Activated naive CD8-positive, alpha-beta T cell treated with anti-CD3 and anti-CD28 coated beads for 36 hours (primary cell): ENCODE measurements at regions not wholly inside any gene's neighbourhood (a gene's known extent, or its start where the extent isn't known, plus 50 kb on each side); places are given as distances from the start of the nearest gene placed in this dataset.
"Not testable (repeated sequence)": the region's sequence is repeated elsewhere in the genome, so short reads cannot be mapped to it uniquely, and the experiment has no call there.

Experiments used
- DNase-seq: peaks from one replicate; pipeline ENCODE4 v3.0.0; 2021
- H3K27ac Mint-ChIP-seq: one replicate; pipeline ENCODE4 v1.8.0; 2022; ENCODE audit warnings: mild to moderate bottlenecking, moderate library complexity, mixed read lengths
- H3K27me3 Mint-ChIP-seq: one replicate; pipeline ENCODE4 v1.8.0; 2022; ENCODE audit warnings: mild to moderate bottlenecking, mixed read lengths
- H3K36me3 Mint-ChIP-seq: one replicate; pipeline ENCODE4 v1.8.0; 2021; ENCODE audit warnings: mild to moderate bottlenecking, mixed read lengths
- H3K4me1 Mint-ChIP-seq: one replicate; pipeline ENCODE4 v1.8.0; 2021; ENCODE audit warnings: mixed read lengths
- H3K4me3 Mint-ChIP-seq: one replicate; pipeline ENCODE4 v1.8.0; 2022; ENCODE audit warnings: mild to moderate bottlenecking, moderate library complexity, mixed read lengths
- H3K9me3 Mint-ChIP-seq: one replicate; pipeline ENCODE4 v1.8.0; 2022; ENCODE audit warnings: mixed read lengths

DNA sequence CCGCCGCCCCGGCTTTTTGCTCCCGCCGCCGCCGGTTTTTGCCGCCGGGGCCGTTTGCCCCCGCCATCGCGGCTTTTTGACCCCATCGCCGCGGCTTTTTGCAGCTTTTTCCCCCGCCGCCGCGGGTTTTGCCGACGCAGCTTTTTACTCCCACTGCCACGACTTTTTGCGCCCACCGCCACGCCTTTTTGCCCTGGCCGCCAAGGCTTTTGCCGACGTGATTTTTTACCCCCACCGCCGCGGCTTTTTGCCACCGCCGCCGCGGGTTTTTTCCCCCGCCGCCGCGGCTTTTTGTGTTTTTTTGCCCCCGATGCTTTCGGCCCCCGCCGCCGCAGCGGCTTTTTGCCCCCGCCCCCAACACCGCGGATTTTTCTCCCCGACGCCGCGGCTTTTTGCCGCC is 5001.9 kb upstream of the OR11H1 start:
- H3K36me3 Mint-ChIP-seq, H3K27me3 Mint-ChIP-seq, H3K27ac Mint-ChIP-seq, H3K9me3 Mint-ChIP-seq, H3K4me1 Mint-ChIP-seq, DNase-seq, H3K4me3 Mint-ChIP-seq: not testable (repeated sequence)

DNA sequence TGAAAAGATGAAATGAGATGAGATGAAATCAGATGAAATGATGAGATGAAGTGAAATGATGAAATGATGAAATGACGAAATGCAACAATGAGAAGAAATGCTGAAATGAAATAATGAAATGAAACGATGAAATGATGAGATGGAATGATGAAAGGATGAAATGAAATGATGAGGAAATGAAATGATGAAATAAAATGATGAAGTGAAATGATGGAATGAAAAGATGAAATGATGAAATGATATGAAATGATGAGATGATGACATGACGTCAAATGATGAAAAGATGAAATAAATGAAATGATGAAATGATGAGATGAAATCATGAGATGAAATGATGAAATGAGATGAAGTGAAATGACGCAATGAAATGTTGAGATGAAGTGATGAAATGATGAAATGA is 4996.9 kb upstream of the OR11H1 start:
- not testable (repeated sequence) for H3K27me3 Mint-ChIP-seq, H3K4me1 Mint-ChIP-seq, H3K36me3 Mint-ChIP-seq, H3K4me3 Mint-ChIP-seq, DNase-seq, H3K9me3 Mint-ChIP-seq, H3K27ac Mint-ChIP-seq

DNA sequence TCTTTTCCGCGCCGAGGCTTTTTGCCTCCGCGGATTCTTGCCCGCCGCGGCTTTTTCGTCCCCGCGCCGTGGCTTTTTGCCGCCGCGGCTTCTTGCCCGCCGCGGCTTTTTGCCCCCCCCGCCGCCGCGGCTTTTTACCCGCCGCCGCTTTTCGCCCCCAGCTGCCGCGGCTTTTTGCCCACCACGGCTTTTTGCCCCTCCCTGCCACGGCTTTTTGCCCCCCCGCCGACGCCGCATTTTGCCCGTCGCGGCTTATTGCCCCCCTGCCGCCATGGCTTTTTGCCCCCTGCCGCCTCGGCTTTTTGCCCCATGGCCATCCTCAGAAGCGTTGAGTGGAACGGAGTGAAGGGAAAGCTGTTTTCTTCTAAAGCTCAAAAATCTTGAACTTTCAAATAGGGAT is 4955.5 kb upstream of the OR11H1 start:
- DNase-seq, H3K36me3 Mint-ChIP-seq: not testable (repeated sequence)

DNA sequence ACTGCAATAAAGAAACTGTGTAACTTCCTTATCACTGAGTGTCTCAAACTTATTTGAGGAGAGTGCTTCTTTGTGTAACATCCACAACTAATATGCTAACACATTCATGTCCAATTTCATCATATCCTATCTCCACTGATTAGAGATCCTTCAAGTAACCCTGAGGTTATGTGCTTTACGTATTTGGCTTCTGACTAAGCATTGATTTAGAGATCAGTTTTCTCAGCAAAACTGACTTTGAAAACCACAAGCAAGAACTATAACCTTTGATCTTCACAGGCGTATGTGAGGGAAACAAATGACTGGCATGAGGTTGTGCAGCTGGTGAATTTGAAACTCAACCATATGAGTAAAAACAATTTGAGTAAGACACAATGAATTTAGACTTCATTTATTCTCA is 4926.9 kb upstream of the OR11H1 start:
- not testable (repeated sequence) for DNase-seq, H3K27ac Mint-ChIP-seq, H3K9me3 Mint-ChIP-seq, H3K4me1 Mint-ChIP-seq, H3K36me3 Mint-ChIP-seq, H3K4me3 Mint-ChIP-seq, H3K27me3 Mint-ChIP-seq

More for the DNA sequence above, 4955.5 kb upstream of the OR11H1 start:
- H3K4me1 Mint-ChIP-seq, H3K4me3 Mint-ChIP-seq, H3K27ac Mint-ChIP-seq, H3K9me3 Mint-ChIP-seq, H3K27me3 Mint-ChIP-seq: not testable (repeated sequence)

DNA sequence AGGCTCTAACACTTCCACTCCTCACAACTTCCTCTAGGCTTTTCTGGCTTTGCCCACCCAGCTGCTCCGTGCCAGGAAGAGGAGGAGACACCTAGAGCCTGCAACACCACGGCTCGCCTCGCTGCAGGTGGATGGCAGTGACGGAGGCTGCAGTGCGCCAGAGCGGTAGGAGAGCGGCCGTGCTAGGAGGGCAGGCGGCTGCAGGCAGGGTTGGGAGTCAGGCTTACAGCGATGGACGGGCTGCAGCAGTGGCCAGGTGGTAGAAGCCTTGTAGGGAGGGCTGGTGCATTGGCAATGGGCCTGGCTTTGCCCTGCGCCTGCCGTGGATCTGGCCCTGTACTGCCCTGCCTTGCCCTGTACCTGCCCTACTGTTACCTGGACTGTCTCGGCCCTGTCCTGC is 4896.0 kb upstream of the OR11H1 start:
- not testable (repeated sequence) for H3K27ac Mint-ChIP-seq, H3K27me3 Mint-ChIP-seq, H3K9me3 Mint-ChIP-seq, DNase-seq, H3K36me3 Mint-ChIP-seq, H3K4me1 Mint-ChIP-seq, H3K4me3 Mint-ChIP-seq

DNA sequence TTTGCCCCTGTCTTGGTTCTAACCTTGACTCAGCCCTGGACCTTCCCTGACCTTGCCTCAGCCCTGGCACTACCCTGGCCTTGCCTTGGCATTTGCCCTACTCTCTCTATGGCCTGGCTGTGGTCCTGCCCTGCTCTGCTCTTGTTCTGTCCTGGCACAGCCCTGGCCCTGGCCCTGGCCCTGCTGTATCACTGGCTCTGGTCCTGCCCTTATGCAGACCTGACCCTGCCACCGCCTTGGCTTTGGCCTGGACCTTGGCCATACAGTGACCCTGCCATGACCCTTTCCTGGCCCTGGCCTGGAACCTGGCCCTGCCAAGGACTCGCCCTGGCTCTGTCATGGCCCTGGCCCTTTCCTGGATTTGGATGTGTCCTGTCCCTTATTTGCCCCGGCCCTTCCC is 4892.7 kb upstream of the OR11H1 start:
- H3K9me3 Mint-ChIP-seq, H3K27ac Mint-ChIP-seq, H3K4me1 Mint-ChIP-seq, H3K27me3 Mint-ChIP-seq, H3K4me3 Mint-ChIP-seq, H3K36me3 Mint-ChIP-seq, DNase-seq: not testable (repeated sequence)

DNA sequence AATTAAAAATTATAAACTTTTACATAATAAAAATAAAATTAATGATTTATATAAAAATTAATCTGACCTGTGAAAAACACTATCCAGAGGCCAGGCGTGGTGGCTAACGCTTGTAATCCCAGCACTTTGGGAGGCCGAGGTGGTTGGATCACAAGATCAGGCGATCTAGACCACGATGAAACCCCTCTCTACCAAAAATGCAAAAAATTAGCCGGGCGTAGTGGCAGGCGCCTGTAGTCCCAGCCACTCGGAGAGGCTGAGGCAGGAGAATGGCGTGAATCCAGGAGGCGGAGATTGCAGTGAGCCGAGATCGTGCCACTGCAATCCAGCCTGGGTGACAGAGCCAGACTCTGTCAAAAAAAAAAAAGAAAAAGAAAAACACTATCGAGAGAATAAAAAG is 4865.2 kb upstream of the OR11H1 start:
- not testable (repeated sequence) for H3K27me3 Mint-ChIP-seq, H3K4me1 Mint-ChIP-seq, H3K27ac Mint-ChIP-seq, H3K9me3 Mint-ChIP-seq, H3K4me3 Mint-ChIP-seq, DNase-seq, H3K36me3 Mint-ChIP-seq

DNA sequence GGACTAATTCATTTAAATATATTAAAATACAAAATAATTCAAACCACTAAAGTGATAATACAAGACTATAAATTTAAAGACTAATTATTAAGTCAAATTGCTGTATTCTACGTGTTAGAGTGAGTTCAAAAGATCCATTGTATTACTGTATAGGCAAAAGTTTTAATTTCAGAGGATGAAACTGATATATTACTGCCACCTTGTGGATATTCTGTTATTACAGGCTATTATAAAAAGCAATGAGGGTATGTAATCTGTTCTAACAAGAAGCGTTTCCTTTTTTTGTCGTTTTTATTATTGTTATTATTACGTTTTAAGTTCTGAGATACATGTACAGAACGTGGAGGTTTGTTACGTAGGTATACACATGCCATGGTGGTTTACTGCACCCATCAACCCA is 4854.9 kb upstream of the OR11H1 start:
- H3K27ac Mint-ChIP-seq, H3K36me3 Mint-ChIP-seq, H3K4me3 Mint-ChIP-seq, H3K9me3 Mint-ChIP-seq, H3K27me3 Mint-ChIP-seq, H3K4me1 Mint-ChIP-seq, DNase-seq: not testable (repeated sequence)

DNA sequence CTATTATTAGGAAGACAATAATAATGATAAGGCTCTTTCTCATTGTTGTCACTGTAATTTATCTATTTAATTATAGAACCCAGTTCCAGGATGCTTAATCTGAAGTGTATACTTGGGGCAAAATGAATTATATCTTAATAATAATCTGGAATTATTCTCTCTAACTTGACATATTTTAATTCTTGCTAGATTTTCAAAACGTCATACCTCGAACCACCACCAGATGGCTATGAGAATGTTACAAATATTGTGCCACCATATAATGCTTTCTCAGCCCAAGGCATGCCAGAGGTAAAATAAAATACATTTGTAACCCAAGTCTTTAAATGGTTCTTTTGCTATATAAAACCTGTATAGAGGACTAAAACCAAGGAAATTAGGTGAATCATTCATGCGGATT is 4849.3 kb upstream of the OR11H1 start:
- not testable (repeated sequence) for H3K27ac Mint-ChIP-seq, DNase-seq, H3K4me3 Mint-ChIP-seq, H3K9me3 Mint-ChIP-seq, H3K4me1 Mint-ChIP-seq, H3K36me3 Mint-ChIP-seq, H3K27me3 Mint-ChIP-seq

DNA sequence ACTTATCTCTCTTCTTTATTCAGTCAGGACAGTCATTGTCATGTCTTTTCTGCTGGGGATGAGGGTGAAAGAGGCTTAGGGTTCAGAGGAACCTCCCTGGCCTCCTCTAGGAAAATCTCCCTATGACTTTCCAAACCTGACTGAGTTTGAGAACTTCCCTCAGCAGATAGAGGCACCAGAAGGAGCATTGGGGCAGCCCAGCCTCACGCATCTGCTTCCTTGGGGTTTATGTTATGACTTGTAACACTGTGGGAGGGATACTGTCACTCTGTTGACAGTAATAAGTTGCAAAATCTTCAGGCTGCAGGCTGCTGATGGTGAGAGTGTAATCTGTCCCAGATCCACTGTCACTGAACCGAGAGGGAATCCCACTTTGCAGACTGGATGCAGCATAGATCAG is 4842.6 kb upstream of the OR11H1 start:
- not testable (repeated sequence) for H3K27me3 Mint-ChIP-seq, H3K9me3 Mint-ChIP-seq, H3K4me1 Mint-ChIP-seq, DNase-seq, H3K36me3 Mint-ChIP-seq, H3K27ac Mint-ChIP-seq, H3K4me3 Mint-ChIP-seq

DNA sequence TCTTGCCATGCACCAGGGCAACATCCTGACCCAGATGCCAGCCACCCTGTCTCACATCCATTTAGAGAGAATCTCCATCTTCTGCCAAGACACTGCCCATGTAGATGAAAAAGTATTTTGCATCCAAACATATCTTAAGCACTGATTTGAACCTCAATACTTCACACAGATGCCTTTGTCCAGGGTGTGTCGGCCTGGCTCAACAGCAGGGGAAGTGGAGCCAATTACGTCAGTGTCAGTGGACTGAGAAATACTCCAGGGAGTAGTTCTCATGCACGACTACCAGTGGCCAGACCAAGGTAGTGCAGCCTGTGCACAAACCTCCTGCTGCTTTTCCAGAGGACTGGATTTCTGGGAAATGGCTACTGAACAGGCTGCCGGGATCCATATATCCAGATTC is 4840.7 kb upstream of the OR11H1 start:
- not testable (repeated sequence) for DNase-seq, H3K4me1 Mint-ChIP-seq, H3K9me3 Mint-ChIP-seq, H3K27me3 Mint-ChIP-seq, H3K4me3 Mint-ChIP-seq, H3K27ac Mint-ChIP-seq, H3K36me3 Mint-ChIP-seq

DNA sequence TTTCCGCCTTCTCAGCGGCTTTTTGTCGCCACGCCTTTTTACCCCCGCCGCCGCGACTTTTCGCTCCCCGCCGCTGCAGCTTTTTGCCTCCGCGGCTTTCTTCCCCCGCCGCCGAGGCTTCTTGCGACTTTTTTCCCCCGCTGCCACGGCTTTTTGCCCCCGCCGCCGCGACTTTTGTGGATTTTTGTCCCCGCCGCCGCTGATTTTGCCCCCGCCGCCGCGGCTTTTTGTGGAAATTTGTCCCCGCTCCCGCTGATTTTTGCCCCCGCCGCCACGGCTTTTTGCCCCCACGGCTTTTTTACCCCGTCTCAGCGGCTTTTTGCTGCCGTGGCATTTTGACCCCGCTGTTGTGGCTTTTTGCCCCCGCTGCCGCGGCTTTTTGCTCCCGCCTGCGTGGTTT is 4829.2 kb upstream of the OR11H1 start:
- H3K36me3 Mint-ChIP-seq, H3K27me3 Mint-ChIP-seq, H3K27ac Mint-ChIP-seq, DNase-seq, H3K9me3 Mint-ChIP-seq, H3K4me3 Mint-ChIP-seq, H3K4me1 Mint-ChIP-seq: not testable (repeated sequence)

DNA sequence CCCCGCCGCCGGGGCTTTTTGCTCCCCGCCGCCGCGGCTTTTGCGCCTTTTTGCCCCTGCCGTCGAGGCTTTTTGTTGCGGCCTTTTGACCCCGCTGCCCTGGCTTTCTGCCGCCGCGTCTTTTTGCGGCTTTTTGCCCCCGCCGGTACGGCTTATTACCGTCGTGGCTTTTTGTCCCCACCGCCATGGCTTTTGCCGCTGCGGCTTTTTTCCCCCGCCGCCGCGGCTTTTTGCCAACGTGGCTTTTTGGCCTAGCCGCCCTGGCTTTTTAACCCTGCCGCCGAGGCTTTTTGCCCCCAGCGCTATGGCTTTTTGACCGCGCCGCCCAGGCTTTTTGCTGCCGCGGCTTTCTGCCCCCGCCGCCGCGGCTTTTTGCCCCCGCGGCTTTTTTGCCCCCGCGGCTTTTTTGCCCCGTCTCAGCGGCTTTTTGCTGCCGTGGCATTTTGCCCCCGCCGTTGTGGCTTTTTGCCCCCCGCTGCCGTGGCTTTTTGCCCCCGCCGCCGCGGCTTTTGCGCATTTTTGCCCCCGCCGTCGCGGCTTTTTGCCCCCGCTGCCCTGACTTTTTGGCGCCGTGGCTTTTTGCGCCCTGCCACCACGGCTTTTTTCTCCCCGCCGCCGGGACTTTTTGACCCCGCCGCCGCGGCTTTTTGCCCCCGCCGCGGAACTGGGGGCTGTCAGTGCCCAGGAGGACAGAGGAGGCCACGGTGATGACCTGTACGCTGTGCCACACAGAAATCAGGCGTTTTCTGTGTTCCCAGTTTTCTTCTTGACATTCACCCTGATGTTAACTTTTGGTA is 4828.5 kb upstream of the OR11H1 start:
- H3K4me3 Mint-ChIP-seq, DNase-seq: not testable (repeated sequence)

DNA sequence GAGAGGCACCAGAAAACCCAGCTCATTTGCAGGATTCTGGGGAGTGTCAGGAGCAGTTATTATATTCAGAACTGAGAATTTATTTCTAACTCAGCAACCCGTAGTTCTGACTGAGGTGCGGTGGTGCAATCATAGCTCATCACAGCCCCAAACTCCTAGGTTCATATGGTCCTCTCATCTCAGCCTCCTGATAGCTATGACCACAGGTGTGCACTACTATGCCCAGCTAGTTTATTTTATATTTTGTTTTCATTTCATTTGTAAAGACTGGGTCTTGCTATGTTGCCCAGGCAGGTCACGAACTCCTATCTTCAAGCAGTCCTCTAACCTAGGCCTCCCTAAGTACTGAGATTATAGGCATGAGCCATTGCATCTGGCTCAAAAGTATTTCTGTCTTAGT is 4819.8 kb upstream of the OR11H1 start:
- not testable (repeated sequence) for H3K9me3 Mint-ChIP-seq, H3K4me1 Mint-ChIP-seq, H3K4me3 Mint-ChIP-seq, H3K27ac Mint-ChIP-seq, H3K36me3 Mint-ChIP-seq, H3K27me3 Mint-ChIP-seq, DNase-seq

More for the DNA sequence above, 4828.5 kb upstream of the OR11H1 start:
- H3K27me3 Mint-ChIP-seq, H3K36me3 Mint-ChIP-seq, H3K4me1 Mint-ChIP-seq, H3K27ac Mint-ChIP-seq, H3K9me3 Mint-ChIP-seq: not testable (repeated sequence)

DNA sequence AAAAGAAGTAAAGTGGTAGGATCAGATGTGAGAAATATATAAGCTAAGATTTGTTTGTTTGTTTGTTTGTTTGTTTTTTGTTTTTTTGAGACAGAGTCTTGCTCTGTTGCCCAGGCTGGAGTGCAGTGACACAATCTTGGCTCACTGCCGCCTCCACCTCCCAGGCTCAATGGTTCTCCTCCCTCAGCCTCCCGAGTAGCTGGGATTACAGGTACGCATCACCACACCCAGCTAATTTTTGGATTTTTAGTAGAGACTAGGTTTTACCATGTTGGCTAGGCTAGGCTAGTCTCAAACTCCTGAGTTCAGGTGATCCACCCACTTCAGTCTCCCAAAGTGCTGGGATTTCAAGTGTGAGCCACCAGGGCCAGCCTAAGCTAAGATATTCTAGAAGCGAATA is 4817.1 kb upstream of the OR11H1 start:
- H3K4me1 Mint-ChIP-seq, H3K27ac Mint-ChIP-seq, H3K27me3 Mint-ChIP-seq, H3K4me3 Mint-ChIP-seq, H3K36me3 Mint-ChIP-seq, DNase-seq: not testable (repeated sequence)
- H3K9me3 Mint-ChIP-seq = peaks cover 25% of the 10 kb centered on the region

DNA sequence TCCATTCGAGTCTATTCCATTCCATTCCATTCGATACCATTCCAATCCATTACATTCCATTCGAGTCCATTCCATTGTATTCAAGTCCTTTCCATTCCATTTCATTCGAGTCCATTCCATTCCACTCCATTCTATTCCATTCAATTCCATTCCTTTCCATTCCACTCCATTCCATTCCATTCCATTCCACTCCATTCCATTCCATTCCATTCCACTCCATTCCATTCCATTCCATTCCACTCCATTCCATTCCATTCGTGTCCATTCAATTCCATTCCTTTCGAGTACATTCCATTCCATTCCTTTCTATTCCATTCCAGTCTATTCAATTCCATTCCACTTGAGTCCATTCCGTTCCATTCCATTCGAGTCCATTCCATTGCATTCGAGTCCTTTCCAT is 4805.2 kb upstream of the OR11H1 start:
- H3K4me1 Mint-ChIP-seq, DNase-seq, H3K4me3 Mint-ChIP-seq, H3K27ac Mint-ChIP-seq, H3K27me3 Mint-ChIP-seq: not testable (repeated sequence)
- Mint-ChIP-seq H3K36me3 (peaks cover 56% of the 10 kb centered on the region), H3K9me3 (peaks cover 88% of the 10 kb centered on the region)

DNA sequence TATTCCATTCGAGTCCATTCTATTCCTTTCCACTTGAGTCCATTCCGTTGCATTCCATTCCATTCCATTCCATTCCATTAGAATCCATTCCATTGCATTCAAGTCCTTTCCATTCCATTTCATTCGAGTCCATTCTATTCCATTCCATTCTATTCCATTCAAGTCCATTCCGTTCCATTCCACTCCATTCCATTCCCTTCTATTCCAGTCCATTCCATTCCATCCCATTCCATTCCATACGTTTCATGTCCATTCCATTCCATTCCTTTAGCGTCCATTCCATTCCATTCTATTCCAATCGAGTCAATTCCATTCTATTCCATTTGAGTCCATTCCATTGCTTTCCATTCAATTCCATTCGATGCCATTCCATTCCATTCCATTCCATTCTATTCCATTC is 4804.0 kb upstream of the OR11H1 start:
- not testable (repeated sequence) for H3K4me1 Mint-ChIP-seq, DNase-seq
- H3K36me3 Mint-ChIP-seq = peaks cover 59% of the 10 kb centered on the region

More for the DNA sequence above, 4804.0 kb upstream of the OR11H1 start:
- not testable (repeated sequence) for H3K4me3 Mint-ChIP-seq, H3K27me3 Mint-ChIP-seq, H3K27ac Mint-ChIP-seq
- peaks cover 89% of the 10 kb centered on the region for H3K9me3 Mint-ChIP-seq
